ENCODE measurements at regions not wholly inside any gene's neighbourhood (a gene's known extent, or its start where the extent isn't known, plus 50 kb on each side); places are given as distances from the start of the nearest gene placed in this dataset.

- in situ Hi-C loops (cut with MboI; ENCODE audit: low sequenced_read_pairs), result no loop called here
These were observed 75.0 kb upstream of the DYRK2 start for GRCh38 chr12:67573566-67573965.

GRCh38 chr12:67578976-67579661 lies 69.4 kb upstream of the DYRK2 start:
- in situ Hi-C loops (cut with MboI; ENCODE audit: low sequenced_read_pairs), result no loop called here

GRCh38 chr12:67579662-67580003 lies 68.9 kb upstream of the DYRK2 start:
- in situ Hi-C loops (cut with MboI; ENCODE audit: low sequenced_read_pairs), result no loop called here

- in situ Hi-C loops (cut with MboI; ENCODE audit: low sequenced_read_pairs), result no loop called here
These were observed 66.2 kb upstream of the DYRK2 start for GRCh38 chr12:67582238-67582834.

GRCh38 chr12:67582844-67583243 lies 65.7 kb upstream of the DYRK2 start:
- in situ Hi-C loops (cut with MboI; ENCODE audit: low sequenced_read_pairs), result no loop called here

- in situ Hi-C loops (cut with MboI; ENCODE audit: low sequenced_read_pairs), result no loop called here
These were observed 61.6 kb upstream of the DYRK2 start for GRCh38 chr12:67586951-67587350.

GRCh38 chr12:67589078-67589477 lies 59.5 kb upstream of the DYRK2 start:
- in situ Hi-C loops (cut with MboI; ENCODE audit: low sequenced_read_pairs), result no loop called here

- in situ Hi-C loops (cut with MboI; ENCODE audit: low sequenced_read_pairs), result no loop called here
These were observed 58.3 kb upstream of the DYRK2 start for GRCh38 chr12:67590149-67590790.

GRCh38 chr12:67592228-67593011 lies 56.1 kb upstream of the DYRK2 start:
- in situ Hi-C loops (cut with MboI; ENCODE audit: low sequenced_read_pairs), result no loop called here

GRCh38 chr12:67593041-67593440 lies 55.5 kb upstream of the DYRK2 start:
- in situ Hi-C loops (cut with MboI; ENCODE audit: low sequenced_read_pairs), result no loop called here

GRCh38 chr12:67593461-67594330 lies 54.8 kb upstream of the DYRK2 start:
- in situ Hi-C loops (cut with MboI; ENCODE audit: low sequenced_read_pairs), result no loop called here

- in situ Hi-C loops (cut with MboI; ENCODE audit: low sequenced_read_pairs), result no loop called here
These were observed 53.7 kb upstream of the DYRK2 start for GRCh38 chr12:67594888-67595287.

- in situ Hi-C loops (cut with MboI; ENCODE audit: low sequenced_read_pairs), result no loop called here
These were observed 53.2 kb upstream of the DYRK2 start for GRCh38 chr12:67595365-67595764.

- in situ Hi-C loops (cut with MboI; ENCODE audit: low sequenced_read_pairs), result no loop called here
These were observed 49.9 kb upstream of the DYRK2 start for GRCh38 chr12:67598598-67598997.

All from HL-60/S4 (cell line).